Cerebellar cortex (tissue), 1 donor: ENCODE measurements at regions not wholly inside any gene's neighbourhood (a gene's known extent, or its start where the extent isn't known, plus 50 kb on each side); places are given as distances from the start of the nearest gene placed in this dataset.
"Not testable (repeated sequence)": the region's sequence is repeated elsewhere in the genome, so short reads cannot be mapped to it uniquely, and the experiment has no call there.

Experiments used
- DNase-seq: peaks from one replicate; pipeline ENCODE4 v3.0.0-alpha.2; 2015; ENCODE audit warnings: low spot score

- DNase-seq, result no peak
Observed at GRCh38 chr2:136323935-136324334, 206.0 kb upstream of the CXCR4 start.

DNA sequence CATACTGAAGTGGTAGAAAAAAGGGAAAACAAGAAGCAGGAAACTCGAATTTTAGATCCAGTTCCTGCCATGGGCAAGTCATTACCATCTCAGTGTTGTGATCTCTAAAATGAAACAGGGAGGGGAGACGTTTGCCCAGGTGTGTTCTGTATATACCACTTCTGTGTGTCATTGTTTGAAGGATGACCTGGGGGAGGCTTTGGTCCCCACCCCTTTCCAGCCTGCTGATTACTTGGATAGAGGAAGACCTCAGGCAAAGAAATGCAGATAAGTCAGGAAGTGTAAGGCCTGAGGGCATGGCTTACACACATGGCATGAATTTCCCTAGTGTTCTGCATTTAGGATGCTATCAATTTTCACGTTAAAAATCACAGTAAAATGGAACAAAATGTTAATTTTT is 205.2 kb upstream of the CXCR4 start:
- DNase-seq, result no peak

- no peak for DNase-seq
Observed at GRCh38 chr2:136322428-136322827, 204.5 kb upstream of the CXCR4 start.

DNA sequence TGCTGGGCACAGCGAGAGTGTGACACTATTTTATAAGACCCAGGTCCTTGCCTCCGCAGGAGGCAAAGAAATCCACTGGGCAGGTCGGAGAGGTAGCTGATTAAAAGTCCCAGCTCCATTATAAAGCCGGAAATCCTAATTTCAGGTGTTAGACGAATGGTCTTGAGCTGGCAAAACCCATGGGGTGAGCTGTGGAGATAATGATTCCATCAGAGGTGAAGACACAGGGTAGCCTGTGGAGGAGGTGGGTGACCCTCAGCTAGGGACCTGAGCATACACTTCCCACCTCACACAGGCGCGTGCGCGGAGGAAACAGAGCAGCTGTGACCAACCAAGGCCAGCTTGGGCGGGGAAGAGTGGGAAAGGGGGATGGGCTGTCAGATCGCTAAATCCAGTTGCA is 201.7 kb upstream of the CXCR4 start:
- no peak for DNase-seq

- no peak for DNase-seq
Observed at GRCh38 chr2:136319237-136319636, 201.3 kb upstream of the CXCR4 start.

DNA sequence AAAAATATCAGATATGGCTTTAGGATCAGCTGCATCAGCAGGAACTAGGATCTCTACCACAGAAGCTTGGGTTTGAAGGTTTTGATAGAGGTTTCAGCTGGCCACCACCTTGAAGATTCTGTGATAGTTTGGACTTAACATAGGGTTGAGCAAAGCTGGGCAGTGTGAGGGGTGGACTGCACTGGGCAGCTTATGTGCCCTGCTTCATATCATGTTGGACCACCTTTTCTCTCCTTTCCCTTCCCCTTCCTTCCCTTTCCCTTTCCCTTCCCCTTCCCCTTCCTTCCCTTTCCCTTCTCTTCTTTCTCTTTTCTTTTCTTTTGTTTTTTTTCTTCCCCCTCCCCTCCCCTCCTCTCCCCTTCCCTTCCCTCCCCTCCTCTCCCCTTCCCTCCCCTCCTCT is 196.3 kb upstream of the CXCR4 start:
- DNase-seq, result no peak

GRCh38 chr2:136312568-136312967 is 194.6 kb upstream of the CXCR4 start:
- DNase-seq, result not testable (repeated sequence)

GRCh38 chr2:136310797-136311603 is 193.1 kb upstream of the CXCR4 start:
- no peak for DNase-seq

GRCh38 chr2:136310005-136310495 is 192.1 kb upstream of the CXCR4 start:
- DNase-seq, result peak; percentile 70

- DNase-seq, result peak; percentile 59
Observed at GRCh38 chr2:136308611-136309010, 190.7 kb upstream of the CXCR4 start.

DNA sequence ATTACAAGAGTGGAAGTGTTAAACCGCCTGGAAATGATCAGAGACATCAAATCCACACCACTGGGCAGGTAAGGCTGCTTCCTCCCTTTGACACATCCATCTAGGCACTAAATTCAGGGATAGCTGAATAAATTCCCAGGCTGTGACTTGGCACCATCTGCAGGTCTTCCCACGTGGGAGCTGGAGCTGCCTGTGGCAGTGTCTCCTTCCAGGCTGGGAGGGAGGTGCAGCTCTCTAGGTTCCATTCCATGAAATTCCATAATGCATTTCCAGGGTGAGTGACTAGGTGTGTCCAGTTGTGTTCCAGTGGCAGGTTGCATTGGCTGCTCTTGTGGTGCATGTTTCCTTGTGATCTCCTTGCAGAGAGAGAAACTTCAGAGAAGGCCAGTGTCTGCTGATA is 188.9 kb upstream of the CXCR4 start:
- DNase-seq, result no peak

- DNase-seq, result peak; percentile 94
Observed at GRCh38 chr2:136305517-136306192, 187.7 kb upstream of the CXCR4 start.

DNA sequence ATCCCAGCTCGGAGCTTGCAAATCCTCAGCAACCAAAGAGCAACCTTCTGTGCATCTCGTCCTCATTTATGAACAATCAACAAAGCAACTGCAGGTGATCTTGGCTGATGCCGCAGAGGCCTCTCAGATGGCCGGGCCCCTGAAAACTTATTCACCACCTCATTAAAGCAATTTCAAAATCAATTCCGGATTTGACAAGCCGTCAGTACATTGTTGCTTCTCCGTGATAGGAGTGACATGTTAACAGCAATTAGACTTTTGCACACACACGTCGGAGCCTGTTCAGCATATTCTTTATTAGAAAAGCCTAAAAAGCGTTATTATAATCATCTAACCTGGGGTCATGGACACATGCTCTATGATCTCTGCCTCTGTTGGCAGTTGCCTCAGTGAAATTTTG is 183.1 kb upstream of the CXCR4 start:
- no peak for DNase-seq

DNA sequence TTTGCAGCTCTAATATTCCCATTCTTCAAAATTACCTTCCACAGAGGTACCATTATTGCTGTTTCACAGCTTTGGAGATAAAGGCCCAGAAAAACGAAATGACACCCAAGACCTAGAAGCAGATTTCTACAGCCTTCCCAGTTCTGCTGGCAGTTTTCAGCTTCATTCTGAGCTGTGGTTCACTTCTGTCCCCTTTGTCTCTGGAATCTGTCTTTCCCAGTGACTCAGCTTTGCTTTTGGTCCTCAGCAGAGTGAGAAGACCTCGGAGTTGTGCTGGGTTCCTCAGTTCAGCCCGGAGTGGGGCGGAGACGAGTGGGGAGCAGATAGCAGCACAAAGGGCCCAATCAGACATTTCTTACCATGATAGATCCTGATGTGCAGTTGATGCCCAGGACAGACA is 180.7 kb upstream of the CXCR4 start:
- DNase-seq, result no peak

- no peak for DNase-seq
Observed at GRCh38 chr2:136297994-136298393, 180.0 kb upstream of the CXCR4 start.

DNA sequence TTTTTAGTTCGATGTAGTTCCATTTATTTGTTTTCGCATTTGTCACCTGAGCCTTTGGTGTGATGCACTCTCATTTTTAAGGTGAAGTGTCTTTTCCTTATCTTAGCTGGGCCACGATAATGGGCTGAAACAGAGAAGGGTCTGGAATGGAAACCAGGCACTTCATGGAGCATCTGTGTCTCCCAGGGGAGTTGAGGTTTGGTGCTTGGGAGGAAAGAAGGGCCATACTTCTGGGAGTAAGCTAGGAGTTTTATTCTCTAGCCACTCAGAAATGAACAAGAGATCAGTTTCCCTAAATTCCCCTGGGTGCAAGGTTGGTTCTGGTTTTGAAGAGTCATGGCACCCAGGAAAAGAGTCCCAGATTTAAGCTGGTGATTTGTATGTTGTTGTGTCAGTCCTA is 179.4 kb upstream of the CXCR4 start:
- no peak for DNase-seq

- no peak for DNase-seq
Observed at GRCh38 chr2:136295168-136295567, 177.2 kb upstream of the CXCR4 start.

- DNase-seq, result no peak
Observed at GRCh38 chr2:136291871-136292270, 173.9 kb upstream of the CXCR4 start.

GRCh38 chr2:136290326-136290725 is 172.4 kb upstream of the CXCR4 start:
- DNase-seq, result no peak

GRCh38 chr2:136288249-136288648 is 170.3 kb upstream of the CXCR4 start:
- no peak for DNase-seq

- DNase-seq, result no peak
Observed at GRCh38 chr2:136286423-136286822, 168.5 kb upstream of the CXCR4 start.

DNA sequence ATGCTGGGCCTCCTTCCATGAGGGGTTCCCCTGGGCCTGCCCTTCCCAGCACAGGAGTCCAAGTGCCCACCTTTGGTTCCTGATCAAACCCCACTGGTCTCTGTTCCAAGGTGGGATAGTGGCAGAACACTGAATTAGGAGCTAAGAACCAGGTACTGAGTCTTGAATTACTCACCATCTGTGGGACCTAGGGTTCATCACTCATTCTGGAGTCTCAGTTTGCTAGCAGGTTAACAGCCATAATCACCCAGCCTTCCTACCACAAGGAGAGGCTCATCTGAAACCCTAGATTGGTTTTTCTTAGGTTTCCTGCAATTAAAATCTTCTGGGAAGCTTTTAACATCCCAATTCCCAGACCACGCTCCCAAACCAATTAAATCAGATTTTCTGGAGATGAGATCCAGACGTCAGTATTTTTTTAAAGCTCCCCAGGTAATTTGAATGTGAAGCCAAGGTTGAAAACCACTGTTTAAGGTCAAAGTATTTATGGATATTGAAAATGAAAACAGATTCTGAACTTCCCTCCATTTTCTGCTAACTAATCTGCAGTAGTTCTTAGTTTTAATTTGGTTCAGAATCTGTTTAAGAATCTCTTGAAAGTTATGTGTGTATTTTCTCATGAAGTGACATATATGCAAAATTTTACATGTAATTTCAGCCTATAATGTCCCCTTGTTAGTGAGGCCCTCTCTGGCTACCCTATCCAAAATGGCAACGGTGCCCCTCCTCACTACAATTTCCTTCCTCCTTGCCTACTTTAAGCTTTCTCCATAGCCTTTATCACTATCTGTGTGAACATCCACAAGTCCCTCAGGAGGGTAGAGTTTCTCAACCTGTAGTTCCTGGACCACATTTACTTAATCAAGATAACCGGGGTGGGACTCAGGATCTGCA is 166.5 kb upstream of the CXCR4 start:
- DNase-seq, result no peak
